CD8-positive, alpha-beta memory T cell (primary cell): ENCODE measurements at regions not wholly inside any gene's neighbourhood (a gene's known extent, or its start where the extent isn't known, plus 50 kb on each side); places are given as distances from the start of the nearest gene placed in this dataset.

ENCODE experiments used
- CTCF ChIA-PET: fragments of 350-600 bp; sonication (Branson Sonifier 250); formaldehyde crosslinking; loops from one replicate; lab custom pipeline; 2021; ENCODE audit warnings: antibody characterized with exemption; lab: Charles Lee
- POLR2A ChIA-PET: fragments of 350-600 bp; sonication (Branson Sonifier 250); formaldehyde crosslinking; loops from one replicate; lab custom pipeline; 2021; ENCODE audit warnings: antibody characterized with exemption; lab: Charles Lee
- DNase-seq, 5 donors: peaks; one replicate each; pipeline versions ENCODE4 v3.0.0 to v3.0.0-alpha.2; 2020 to 2022; ENCODE audit warnings: mixed read lengths in 1 of 5
- H3K27ac ChIP-seq: one replicate; pipeline ENCODE4 v1.7.0; 2013; ENCODE audit warnings: low read depth, mild to moderate bottlenecking, low read length, moderate library complexity
- H3K27me3 ChIP-seq: 2 replicates; pipeline ENCODE4 v1.7.0; 2013; ENCODE audit warnings: low read length, mild to moderate bottlenecking; ENCODE audit not compliant: insufficient read depth, poor library complexity, severe bottlenecking
- H3K36me3 ChIP-seq: 2 replicates; pipeline ENCODE4 v1.7.0; 2013; ENCODE audit warnings: mild to moderate bottlenecking, low read length, moderate library complexity; ENCODE audit not compliant: insufficient read depth
- H3K4me1 ChIP-seq: 2 replicates; pipeline ENCODE4 v1.7.0; 2013; ENCODE audit warnings: mild to moderate bottlenecking, low read length, moderate library complexity; ENCODE audit not compliant: insufficient read depth
- H3K4me3 ChIP-seq: 2 replicates; pipeline ENCODE4 v1.7.0; 2013; ENCODE audit warnings: mild to moderate bottlenecking, low read length
- H3K9me3 ChIP-seq: 2 replicates; pipeline ENCODE4 v1.7.0; 2013; ENCODE audit warnings: mild to moderate bottlenecking, low read length
- H3K27ac Mint-ChIP-seq, 8 donors: one replicate each; pipeline ENCODE4 v1.8.0; 2020 to 2021; ENCODE audit warnings: mixed read lengths in 8 of 8, mild to moderate bottlenecking in 6 of 8, inconsistent platforms in 3 of 8, moderate library complexity in 3 of 8
- H3K27me3 Mint-ChIP-seq, 2 donors: one replicate each; pipeline ENCODE4 v1.8.0; 2020 to 2021; ENCODE audit warnings: mixed read lengths in 2 of 2, mild to moderate bottlenecking in 1 of 2, moderate library complexity in 1 of 2
- H3K36me3 Mint-ChIP-seq, 3 donors: one replicate each; pipeline ENCODE4 v1.8.0; 2020 to 2021; ENCODE audit warnings: mixed read lengths in 3 of 3, inconsistent platforms in 1 of 3, mild to moderate bottlenecking in 1 of 3
- H3K4me1 Mint-ChIP-seq, 3 donors: one replicate each; pipeline ENCODE4 v1.8.0; 2020 to 2021; ENCODE audit warnings: mixed read lengths in 3 of 3, inconsistent platforms in 1 of 3, mild to moderate bottlenecking in 1 of 3
- H3K4me3 Mint-ChIP-seq, 7 donors: one replicate each; pipeline ENCODE4 v1.8.0; 2020 to 2021; ENCODE audit warnings: mixed read lengths in 7 of 7, mild to moderate bottlenecking in 6 of 7, moderate library complexity in 4 of 7, inconsistent platforms in 2 of 7
- H3K9me3 Mint-ChIP-seq, 5 donors: one replicate each; pipeline ENCODE4 v1.8.0; 2020 to 2022; ENCODE audit warnings: mixed read lengths in 5 of 5, mild to moderate bottlenecking in 3 of 5, moderate library complexity in 2 of 5, inconsistent platforms in 1 of 5

DNA sequence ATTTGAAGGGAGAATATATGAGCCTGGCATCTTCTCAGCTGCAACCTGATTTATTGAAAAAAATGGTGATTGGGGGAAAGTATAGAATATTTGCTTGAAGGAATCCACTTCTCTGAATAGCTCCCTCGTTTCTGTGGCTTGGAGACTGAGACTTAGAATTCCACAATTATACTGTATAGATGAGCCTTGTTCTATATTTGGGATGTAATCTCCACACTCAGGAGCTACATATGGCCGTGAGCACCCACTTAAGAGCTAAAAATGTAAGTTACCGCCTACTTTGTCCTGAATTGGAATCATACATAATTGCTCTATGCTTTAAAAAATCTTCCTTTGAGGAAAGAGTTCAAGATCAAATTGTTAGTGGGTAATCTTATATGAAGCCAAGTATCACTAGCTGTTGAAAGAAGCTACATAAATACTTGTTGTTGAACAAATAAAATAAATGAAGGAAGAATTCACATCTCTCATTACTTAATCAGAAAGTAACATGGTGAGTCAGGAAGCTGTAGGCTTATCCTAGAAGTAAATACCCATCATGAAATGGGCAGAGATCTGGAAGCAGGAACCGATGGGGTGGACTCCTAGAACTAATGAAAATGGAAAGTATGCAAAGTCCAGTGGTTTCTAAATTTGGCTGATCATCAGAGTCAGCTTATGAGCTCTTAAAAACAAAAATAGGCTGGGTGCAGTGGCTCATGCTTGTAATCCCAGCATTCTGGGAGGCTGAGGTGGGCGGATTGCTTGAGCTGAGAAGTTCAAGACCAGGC, 254.3 kb downstream of the SOX4 start:
- Histone ChIP-seq H3K27me3 (no peaks in the 10 kb centered on the region), H3K4me1 (no peaks in the 10 kb centered on the region), H3K27ac (no peak overlapping the region), H3K9me3 (no peaks in the 10 kb centered on the region), H3K36me3 (no peaks in the 10 kb centered on the region), H3K4me3 (no peak overlapping the region)
- CTCF ChIA-PET: interaction anchor here (0.6 kb wide), 1 partner anchor 17 kb away, joined by 3 read pairs; no protein-coding TSS in a partner anchor
- Mint-ChIP-seq H3K9me3 (peaks cover 0 to 9% (median 0%) of the 10 kb centered on the region in 5 donors), H3K27me3 (peaks cover 0 to 4% of the 10 kb centered on the region in 2 donors), H3K27ac (no peak overlapping the region), H3K4me1 (no peaks in the 10 kb centered on the region), H3K4me3 (no peak overlapping the region), H3K36me3 (no peaks in the 10 kb centered on the region)
- no peak for DNase-seq
- POLR2A ChIA-PET: no interaction called here

DNA sequence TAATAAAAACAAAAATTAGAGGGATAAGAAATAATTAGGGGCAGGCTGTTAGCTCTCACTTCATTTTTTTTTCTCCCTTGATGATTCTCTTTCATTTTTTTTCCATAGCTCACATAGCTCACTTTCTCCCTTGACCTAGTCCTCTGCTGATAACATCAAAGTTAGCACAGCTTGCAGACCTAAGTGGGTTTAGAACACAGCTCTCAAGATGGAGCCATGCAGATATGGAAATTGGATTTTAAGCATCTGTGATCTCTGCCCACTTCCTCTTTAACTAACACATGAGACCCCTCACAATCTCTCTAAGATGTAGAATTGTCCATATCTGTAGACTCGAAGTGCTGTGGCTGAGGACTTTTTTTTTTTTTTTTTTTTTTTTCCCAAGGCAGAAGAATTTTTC, 257.1 kb downstream of the SOX4 start:
- Histone ChIP-seq H3K4me3 (no peak overlapping the region), H3K27me3 (no peaks in the 10 kb centered on the region), H3K36me3 (no peaks in the 10 kb centered on the region), H3K4me1 (no peaks in the 10 kb centered on the region), H3K9me3 (no peaks in the 10 kb centered on the region), H3K27ac (no peak overlapping the region)
- H3K27ac Mint-ChIP-seq: no peak overlapping the region
- peaks cover 0 to 6% (median 0%) of the 10 kb centered on the region in 5 donors for H3K9me3 Mint-ChIP-seq
- no peaks in the 10 kb centered on the region for H3K4me1 Mint-ChIP-seq
- ChIA-PET CTCF (no interaction called here), POLR2A (no interaction called here)
- no peak for DNase-seq
- H3K36me3 Mint-ChIP-seq: no peaks in the 10 kb centered on the region
- H3K4me3 Mint-ChIP-seq: no peak overlapping the region
- peaks cover 0 to 4% of the 10 kb centered on the region in 2 donors for H3K27me3 Mint-ChIP-seq

DNA sequence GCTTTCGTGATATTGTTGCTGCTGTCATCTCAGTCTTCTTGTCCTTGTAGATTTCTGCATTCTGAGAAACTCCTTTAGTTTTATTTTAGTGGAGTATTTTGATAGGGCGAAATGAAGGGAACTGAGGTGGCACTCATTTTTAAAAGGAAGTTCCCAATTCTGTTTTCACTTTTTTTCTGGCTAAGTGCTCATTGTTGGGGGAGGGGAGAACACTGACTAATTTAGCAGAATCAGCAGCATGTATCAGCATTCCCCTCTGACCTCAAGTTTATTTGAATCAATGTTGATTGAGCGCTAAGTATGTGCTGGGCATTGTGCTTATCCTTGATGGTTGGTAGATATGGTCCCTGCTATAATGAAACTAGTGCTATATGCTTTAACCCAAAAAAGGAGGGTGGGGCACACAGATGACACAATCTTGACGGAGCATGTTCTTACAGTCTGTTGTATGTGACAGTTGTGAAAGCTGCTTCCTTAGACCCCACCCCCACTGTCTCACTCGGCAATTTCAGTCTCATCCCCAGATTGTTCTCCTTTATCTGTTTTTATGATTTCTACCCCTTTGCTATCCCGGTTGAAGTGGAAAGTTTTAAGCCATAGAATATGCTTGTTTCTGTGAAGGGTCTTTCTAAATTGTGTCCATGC, 262.4 kb downstream of the SOX4 start:
- ChIA-PET POLR2A (no interaction called here), CTCF (no interaction called here)
- H3K4me3 ChIP-seq: no peak overlapping the region
- H3K9me3 ChIP-seq: no peaks in the 10 kb centered on the region
- peaks cover 0 to 1% (median 0%) of the 10 kb centered on the region in 5 donors for H3K9me3 Mint-ChIP-seq
- H3K4me1 ChIP-seq: no peaks in the 10 kb centered on the region
- no peaks in the 10 kb centered on the region for H3K36me3 Mint-ChIP-seq
- H3K4me1 Mint-ChIP-seq: no peaks in the 10 kb centered on the region
- DNase-seq: no peak
- H3K27me3 ChIP-seq: no peaks in the 10 kb centered on the region
- no peaks in the 10 kb centered on the region for H3K36me3 ChIP-seq
- no peak overlapping the region for H3K4me3 Mint-ChIP-seq
- no peak overlapping the region for H3K27ac ChIP-seq
- no peak overlapping the region for H3K27ac Mint-ChIP-seq
- H3K27me3 Mint-ChIP-seq: no peaks in the 10 kb centered on the region

DNA sequence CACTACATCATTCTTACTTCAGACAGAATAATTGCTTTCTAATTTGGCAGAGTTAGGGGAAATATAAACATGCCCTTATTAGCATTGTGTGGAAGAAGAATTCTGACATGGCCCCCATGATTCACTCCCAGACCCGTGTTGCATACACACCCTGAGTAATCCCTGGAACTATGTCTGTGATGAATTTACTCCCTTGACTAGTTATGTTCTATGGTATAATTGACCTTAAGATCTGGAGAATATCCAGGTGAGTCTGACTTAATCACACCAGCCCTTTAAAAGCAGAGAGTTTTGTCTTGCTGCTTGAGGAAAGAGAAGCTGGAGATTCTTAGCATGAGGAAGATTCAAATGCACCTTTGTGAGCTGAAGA, 262.9 kb downstream of the SOX4 start:
- Mint-ChIP-seq H3K27ac (no peak overlapping the region), H3K36me3 (no peaks in the 10 kb centered on the region), H3K9me3 (peaks cover 0 to 3% (median 0%) of the 10 kb centered on the region in 5 donors), H3K4me3 (no peak overlapping the region), H3K27me3 (no peaks in the 10 kb centered on the region), H3K4me1 (no peaks in the 10 kb centered on the region)
- no peak overlapping the region for H3K4me3 ChIP-seq
- H3K4me1 ChIP-seq: no peaks in the 10 kb centered on the region
- DNase-seq: no peak
- H3K9me3 ChIP-seq: no peaks in the 10 kb centered on the region
- H3K27ac ChIP-seq: no peak overlapping the region
- CTCF ChIA-PET: no interaction called here
- POLR2A ChIA-PET: no interaction called here
- H3K27me3 ChIP-seq: no peaks in the 10 kb centered on the region
- H3K36me3 ChIP-seq: no peaks in the 10 kb centered on the region

DNA sequence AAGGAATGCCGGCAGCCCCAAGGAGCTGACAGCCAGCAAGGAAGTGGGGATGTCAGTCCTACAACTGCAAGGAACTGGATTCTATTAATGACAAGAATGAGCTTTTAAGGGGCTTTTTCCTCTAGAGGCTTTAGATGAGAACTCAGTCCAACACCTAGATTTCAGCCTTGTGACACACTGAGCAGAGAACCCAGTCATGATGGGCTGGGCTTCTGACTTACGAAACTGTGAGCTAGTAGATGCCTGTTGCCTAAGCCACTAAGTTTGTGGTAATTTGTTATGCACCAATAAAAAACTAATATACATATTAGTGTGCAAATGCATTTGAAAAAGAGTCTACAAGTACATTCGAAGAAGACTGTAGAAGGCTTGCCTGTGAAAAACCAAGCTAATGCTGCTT, 263.3 kb downstream of the SOX4 start:
- Histone ChIP-seq H3K4me3 (no peak overlapping the region), H3K4me1 (no peaks in the 10 kb centered on the region), H3K27me3 (no peaks in the 10 kb centered on the region), H3K9me3 (no peaks in the 10 kb centered on the region), H3K36me3 (no peaks in the 10 kb centered on the region), H3K27ac (no peak overlapping the region)
- Mint-ChIP-seq H3K27ac (no peak overlapping the region), H3K9me3 (peaks cover 0 to 3% (median 0%) of the 10 kb centered on the region in 5 donors), H3K27me3 (no peaks in the 10 kb centered on the region), H3K4me3 (no peak overlapping the region), H3K36me3 (no peaks in the 10 kb centered on the region), H3K4me1 (no peaks in the 10 kb centered on the region)
- no peak for DNase-seq
- POLR2A ChIA-PET: no interaction called here
- CTCF ChIA-PET: no interaction called here

DNA sequence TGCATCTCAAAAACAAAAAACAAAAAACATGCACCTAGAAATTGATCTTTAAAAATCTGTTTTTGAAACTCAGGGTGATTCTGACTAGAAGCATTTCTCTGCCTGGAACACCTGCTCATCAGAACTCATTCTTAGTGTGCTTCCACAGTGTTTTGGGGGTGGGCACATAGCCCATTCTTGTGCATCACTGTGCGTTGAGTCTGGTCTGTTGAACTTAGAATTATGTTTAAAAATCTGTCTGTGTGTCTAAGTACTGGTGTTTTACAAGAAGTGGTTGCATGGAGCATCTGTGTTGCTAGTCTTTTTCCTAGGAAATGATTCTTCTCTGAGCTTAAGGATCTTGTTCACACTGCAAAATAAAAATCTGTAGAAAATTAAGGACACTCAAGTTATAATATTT, 264.5 kb downstream of the SOX4 start:
- no peak overlapping the region for H3K4me3 Mint-ChIP-seq
- no peaks in the 10 kb centered on the region for H3K36me3 Mint-ChIP-seq
- no peak overlapping the region for H3K4me3 ChIP-seq
- H3K4me1 Mint-ChIP-seq: no peaks in the 10 kb centered on the region
- H3K27me3 ChIP-seq: no peaks in the 10 kb centered on the region
- no peaks in the 10 kb centered on the region for H3K36me3 ChIP-seq
- POLR2A ChIA-PET: no interaction called here
- H3K4me1 ChIP-seq: no peaks in the 10 kb centered on the region
- no peak overlapping the region for H3K27ac Mint-ChIP-seq
- no peaks in the 10 kb centered on the region for H3K9me3 ChIP-seq
- H3K27ac ChIP-seq: no peak overlapping the region
- CTCF ChIA-PET: no interaction called here
- H3K27me3 Mint-ChIP-seq: no peaks in the 10 kb centered on the region
- peaks cover 0 to 3% (median 0%) of the 10 kb centered on the region in 5 donors for H3K9me3 Mint-ChIP-seq
- no peak for DNase-seq

DNA sequence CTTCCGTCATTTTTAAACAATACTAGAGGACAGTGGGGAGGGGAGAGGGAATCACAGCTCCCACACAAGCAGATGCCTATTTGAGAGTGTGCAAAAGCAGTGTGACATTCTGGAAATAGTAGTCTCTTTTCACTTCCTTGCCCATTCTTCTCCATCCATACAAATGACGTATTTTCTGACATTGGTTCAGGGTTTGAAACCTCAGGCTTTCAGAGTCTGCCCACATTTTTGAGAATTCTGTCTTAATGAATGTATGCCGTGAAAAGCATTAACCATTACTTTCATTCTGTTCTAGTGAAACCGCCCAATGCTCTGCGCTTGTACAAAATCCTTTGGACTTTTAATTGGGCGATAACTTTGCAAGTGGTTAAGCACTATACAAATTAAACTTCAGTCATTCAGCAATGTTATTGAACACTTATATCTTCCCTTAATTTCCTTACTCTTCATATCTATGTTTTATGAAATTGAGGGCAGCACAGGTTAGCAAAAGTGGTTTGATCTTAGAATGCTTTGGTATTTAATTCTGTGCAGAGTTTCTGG, 265.7 kb downstream of the SOX4 start:
- CTCF ChIA-PET: no interaction called here

DNA sequence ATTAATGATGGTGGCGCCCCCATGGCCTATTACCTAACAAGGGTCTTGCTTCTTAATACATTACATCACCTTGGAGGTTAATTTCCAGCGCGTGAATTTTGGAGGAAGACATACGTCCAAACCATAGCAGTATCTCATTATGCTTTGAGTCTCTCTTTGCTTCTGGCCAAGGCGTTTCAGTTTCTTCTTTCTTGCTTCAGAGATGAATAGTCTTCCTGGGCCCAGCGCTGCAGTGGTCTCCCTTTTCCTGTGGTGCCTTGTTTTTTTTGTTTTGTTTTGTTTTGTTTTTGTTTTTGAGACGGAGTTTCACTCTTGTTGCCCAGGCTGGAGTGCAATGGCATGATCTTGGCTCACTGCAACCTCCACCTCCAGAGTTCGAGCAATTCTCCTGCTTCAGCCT, 268.4 kb downstream of the SOX4 start:
- CTCF ChIA-PET: no interaction called here
- H3K4me3 ChIP-seq: no peak overlapping the region
- H3K27me3 Mint-ChIP-seq: no peaks in the 10 kb centered on the region
- POLR2A ChIA-PET: no interaction called here
- H3K9me3 ChIP-seq: no peaks in the 10 kb centered on the region
- no peak overlapping the region for H3K27ac ChIP-seq
- no peaks in the 10 kb centered on the region for H3K27me3 ChIP-seq
- no peak for DNase-seq
- H3K4me1 ChIP-seq: no peaks in the 10 kb centered on the region
- peaks cover 0 to 3% (median 0%) of the 10 kb centered on the region in 5 donors for H3K9me3 Mint-ChIP-seq
- H3K4me3 Mint-ChIP-seq: no peak overlapping the region
- no peaks in the 10 kb centered on the region for H3K4me1 Mint-ChIP-seq
- H3K36me3 ChIP-seq: no peaks in the 10 kb centered on the region
- no peak overlapping the region for H3K27ac Mint-ChIP-seq
- no peaks in the 10 kb centered on the region for H3K36me3 Mint-ChIP-seq

More for the DNA sequence above, 265.7 kb downstream of the SOX4 start:
- H3K4me1 ChIP-seq: no peaks in the 10 kb centered on the region
- DNase-seq: no peak
- no peaks in the 10 kb centered on the region for H3K27me3 ChIP-seq
- no peak overlapping the region for H3K4me3 ChIP-seq
- Mint-ChIP-seq H3K36me3 (no peaks in the 10 kb centered on the region), H3K4me1 (no peaks in the 10 kb centered on the region), H3K4me3 (no peak overlapping the region), H3K27ac (no peak overlapping the region), H3K9me3 (peaks cover 0 to 3% (median 0%) of the 10 kb centered on the region in 5 donors), H3K27me3 (no peaks in the 10 kb centered on the region)
- POLR2A ChIA-PET: no interaction called here
- H3K27ac ChIP-seq: no peak overlapping the region
- H3K9me3 ChIP-seq: no peaks in the 10 kb centered on the region
- no peaks in the 10 kb centered on the region for H3K36me3 ChIP-seq
